HCT116 (cell line): ENCODE measurements at regions not wholly inside any gene's neighbourhood (a gene's known extent, or its start where the extent isn't known, plus 50 kb on each side); places are given as distances from the start of the nearest gene placed in this dataset.

Experiments
- EGR1 ChIP-seq: IDR thresholded peaks from 2 replicates; pipeline ENCODE4 v1.6.1; 2012; ENCODE audit warnings: low read depth
- EZH2 ChIP-seq: fragments of 200-600 bp; sonication (generic); IDR thresholded peaks from 2 replicates; pipeline ENCODE4 v1.6.1; 2017; ENCODE audit warnings: antibody characterized with exemption, mixed run types
- POLR2A ChIP-seq: IDR thresholded peaks from 2 replicates; pipeline ENCODE4 v1.7.0; 2011; ENCODE audit warnings: borderline replicate concordance; ENCODE audit not compliant: insufficient read depth, insufficient read length; ENCODE audit errors: extremely low read depth
- POLR2AphosphoS5 ChIP-seq: IDR thresholded peaks from 2 replicates; pipeline ENCODE4 v1.6.1; 2011; ENCODE audit warnings: mild to moderate bottlenecking, low read depth, low read length, moderate library complexity
- RAD21 ChIP-seq: IDR thresholded peaks from 2 replicates; pipeline ENCODE4 v1.6.1; 2012; ENCODE audit warnings: low read depth, mild to moderate bottlenecking
- SIN3A ChIP-seq: IDR thresholded peaks from 2 replicates; pipeline ENCODE4 v1.6.1; 2012; ENCODE audit warnings: low read depth
- SP1 ChIP-seq: IDR thresholded peaks from 2 replicates; pipeline ENCODE4 v1.6.1; 2012; ENCODE audit warnings: low read depth
- SRF ChIP-seq: IDR thresholded peaks from 2 replicates; pipeline ENCODE4 v1.6.1; 2012; ENCODE audit warnings: low read depth
- TCF7L2 ChIP-seq: IDR thresholded peaks from 2 replicates; pipeline ENCODE4 v1.7.0; 2011; ENCODE audit warnings: borderline replicate concordance, inconsistent platforms; ENCODE audit not compliant: insufficient read depth, insufficient read length; ENCODE audit errors: extremely low read depth
- YY1 ChIP-seq: IDR thresholded peaks from 2 replicates; pipeline ENCODE4 v1.6.1; 2011; ENCODE audit warnings: low read length, low read depth, moderate library complexity, mild to moderate bottlenecking; ENCODE audit not compliant: insufficient replicate concordance; ENCODE audit errors: extremely low read depth
- ZNF274 ChIP-seq: fragments of 200-500 bp; sonication (Bioruptor generic); IDR thresholded peaks from 2 replicates; pipeline ENCODE4 v1.6.1; 2014; ENCODE audit warnings: mild to moderate bottlenecking, low read depth, low read length, inconsistent platforms
- TF ChIP-seq, protein P1 (sequence below), 3 experiments: fragments of 200-600 bp in 1 of 3; sonication (generic) in 1 of 3; IDR thresholded peaks in 2 of 3; conservative IDR thresholded peaks in 1 of 3; 2 replicates each; pipeline ENCODE4 v1.5.1; 2012 to 2017; ENCODE audit warnings: low read depth in 2 of 3, low read length in 2 of 3, antibody characterized with exemption in 1 of 3, borderline replicate concordance in 1 of 3, control low read depth in 1 of 3, mild to moderate bottlenecking in 1 of 3, mixed read lengths in 1 of 3, mixed run types in 1 of 3, moderate library complexity in 1 of 3; ENCODE audit not compliant: insufficient read depth in 1 of 3
- TF ChIP-seq, protein P2 (sequence below): IDR thresholded peaks from 2 replicates; pipeline ENCODE4 v1.6.1; 2011; ENCODE audit warnings: mild to moderate bottlenecking, low read length, moderate library complexity; ENCODE audit not compliant: insufficient replicate concordance; ENCODE audit errors: extremely low read depth
- TF ChIP-seq, protein P3 (sequence below): IDR thresholded peaks from 2 replicates; pipeline ENCODE4 v1.6.1; 2012

DNA sequence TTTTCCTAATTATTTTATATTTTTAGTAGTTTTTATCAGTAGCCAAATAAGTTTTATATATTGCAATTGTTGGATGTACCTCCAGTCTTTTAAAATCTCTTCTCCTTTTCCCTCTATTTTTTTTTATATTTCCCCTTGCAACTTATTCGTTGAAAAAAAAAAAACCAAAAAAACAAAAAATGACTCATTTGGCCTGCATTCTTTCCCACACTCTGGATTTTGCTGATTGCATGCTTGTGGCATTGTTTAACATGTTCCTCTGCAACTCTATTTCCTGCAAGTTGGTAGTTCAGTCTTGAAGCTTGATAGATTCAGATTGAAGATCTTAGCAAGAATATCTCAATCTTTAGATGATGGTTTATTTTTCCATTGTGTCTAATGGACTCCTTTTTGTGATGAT lies 260.6 kb upstream of the BOD1L1 start:
- TF ChIP-seq TCF7L2, result no peak
- TF ChIP-seq ZNF274, result no peak
- TF ChIP-seq, protein P1, sequence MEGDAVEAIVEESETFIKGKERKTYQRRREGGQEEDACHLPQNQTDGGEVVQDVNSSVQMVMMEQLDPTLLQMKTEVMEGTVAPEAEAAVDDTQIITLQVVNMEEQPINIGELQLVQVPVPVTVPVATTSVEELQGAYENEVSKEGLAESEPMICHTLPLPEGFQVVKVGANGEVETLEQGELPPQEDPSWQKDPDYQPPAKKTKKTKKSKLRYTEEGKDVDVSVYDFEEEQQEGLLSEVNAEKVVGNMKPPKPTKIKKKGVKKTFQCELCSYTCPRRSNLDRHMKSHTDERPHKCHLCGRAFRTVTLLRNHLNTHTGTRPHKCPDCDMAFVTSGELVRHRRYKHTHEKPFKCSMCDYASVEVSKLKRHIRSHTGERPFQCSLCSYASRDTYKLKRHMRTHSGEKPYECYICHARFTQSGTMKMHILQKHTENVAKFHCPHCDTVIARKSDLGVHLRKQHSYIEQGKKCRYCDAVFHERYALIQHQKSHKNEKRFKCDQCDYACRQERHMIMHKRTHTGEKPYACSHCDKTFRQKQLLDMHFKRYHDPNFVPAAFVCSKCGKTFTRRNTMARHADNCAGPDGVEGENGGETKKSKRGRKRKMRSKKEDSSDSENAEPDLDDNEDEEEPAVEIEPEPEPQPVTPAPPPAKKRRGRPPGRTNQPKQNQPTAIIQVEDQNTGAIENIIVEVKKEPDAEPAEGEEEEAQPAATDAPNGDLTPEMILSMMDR (IDR thresholded peaks at IDR 0.05 in 2 of 3, conservative IDR thresholded peaks at IDR 0.05 in 1 of 3; ENCODE audit: borderline replicate concordance in 1 of 3, insufficient read depth in 1 of 3, low read depth in 2 of 3, low read length in 2 of 3), result no peak
- no peak for TF ChIP-seq SP1
- no peak for TF ChIP-seq POLR2AphosphoS5
- TF ChIP-seq YY1, result no peak
- TF ChIP-seq SRF, result no peak
- TF ChIP-seq RAD21, result no peak
- no peak for TF ChIP-seq POLR2A
- no peak for TF ChIP-seq SIN3A
- no peak for TF ChIP-seq EZH2
- no peak for TF ChIP-seq EGR1
- TF ChIP-seq, protein P2, sequence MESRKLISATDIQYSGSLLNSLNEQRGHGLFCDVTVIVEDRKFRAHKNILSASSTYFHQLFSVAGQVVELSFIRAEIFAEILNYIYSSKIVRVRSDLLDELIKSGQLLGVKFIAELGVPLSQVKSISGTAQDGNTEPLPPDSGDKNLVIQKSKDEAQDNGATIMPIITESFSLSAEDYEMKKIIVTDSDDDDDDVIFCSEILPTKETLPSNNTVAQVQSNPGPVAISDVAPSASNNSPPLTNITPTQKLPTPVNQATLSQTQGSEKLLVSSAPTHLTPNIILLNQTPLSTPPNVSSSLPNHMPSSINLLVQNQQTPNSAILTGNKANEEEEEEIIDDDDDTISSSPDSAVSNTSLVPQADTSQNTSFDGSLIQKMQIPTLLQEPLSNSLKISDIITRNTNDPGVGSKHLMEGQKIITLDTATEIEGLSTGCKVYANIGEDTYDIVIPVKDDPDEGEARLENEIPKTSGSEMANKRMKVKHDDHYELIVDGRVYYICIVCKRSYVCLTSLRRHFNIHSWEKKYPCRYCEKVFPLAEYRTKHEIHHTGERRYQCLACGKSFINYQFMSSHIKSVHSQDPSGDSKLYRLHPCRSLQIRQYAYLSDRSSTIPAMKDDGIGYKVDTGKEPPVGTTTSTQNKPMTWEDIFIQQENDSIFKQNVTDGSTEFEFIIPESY, result no peak
- TF ChIP-seq, protein P3, sequence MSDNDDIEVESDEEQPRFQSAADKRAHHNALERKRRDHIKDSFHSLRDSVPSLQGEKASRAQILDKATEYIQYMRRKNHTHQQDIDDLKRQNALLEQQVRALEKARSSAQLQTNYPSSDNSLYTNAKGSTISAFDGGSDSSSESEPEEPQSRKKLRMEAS, result no peak
